ENCODE measurements at regions not wholly inside any gene's neighbourhood (a gene's known extent, or its start where the extent isn't known, plus 50 kb on each side); places are given as distances from the start of the nearest gene placed in this dataset.
"Not testable (repeated sequence)": the region's sequence is repeated elsewhere in the genome, so short reads cannot be mapped to it uniquely, and the experiment has no call there.

DNA sequence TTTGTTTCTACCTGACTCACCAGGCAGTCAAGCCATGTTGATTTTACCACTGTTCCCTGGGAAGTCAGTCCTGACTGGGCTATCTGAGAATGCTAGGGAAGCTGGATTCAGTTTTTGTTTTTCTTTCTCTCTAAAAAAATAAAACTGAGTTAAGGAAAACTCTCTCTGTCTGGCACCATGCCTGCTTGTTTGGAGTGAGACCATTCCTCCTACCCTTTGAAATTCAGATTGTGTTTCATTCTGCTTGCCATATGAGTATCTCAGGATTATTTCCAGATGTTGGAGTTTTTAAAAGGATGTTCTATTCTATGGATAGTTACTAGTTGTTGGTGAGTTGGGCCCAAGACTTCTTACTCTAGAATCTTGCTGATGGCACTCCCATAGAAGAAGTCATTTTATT, 1917.0 kb downstream of the LRRC4C start:
- Histone ChIP-seq H3K27me3 (no peaks in the 10 kb centered on the region), H3K27ac (no peak overlapping the region), H3K4me1 (no peaks in the 10 kb centered on the region), H3K36me3 (no peaks in the 10 kb centered on the region), H3K9me3 (no peaks in the 10 kb centered on the region), H3K4me3 (no peak overlapping the region)
- ATAC-seq (ENCODE audit: low FRiP score in 2 of 2), result no peak
- no peak for TF ChIP-seq POLR2A (IDR thresholded peaks at IDR 0.05)
- TF ChIP-seq, protein P1, sequence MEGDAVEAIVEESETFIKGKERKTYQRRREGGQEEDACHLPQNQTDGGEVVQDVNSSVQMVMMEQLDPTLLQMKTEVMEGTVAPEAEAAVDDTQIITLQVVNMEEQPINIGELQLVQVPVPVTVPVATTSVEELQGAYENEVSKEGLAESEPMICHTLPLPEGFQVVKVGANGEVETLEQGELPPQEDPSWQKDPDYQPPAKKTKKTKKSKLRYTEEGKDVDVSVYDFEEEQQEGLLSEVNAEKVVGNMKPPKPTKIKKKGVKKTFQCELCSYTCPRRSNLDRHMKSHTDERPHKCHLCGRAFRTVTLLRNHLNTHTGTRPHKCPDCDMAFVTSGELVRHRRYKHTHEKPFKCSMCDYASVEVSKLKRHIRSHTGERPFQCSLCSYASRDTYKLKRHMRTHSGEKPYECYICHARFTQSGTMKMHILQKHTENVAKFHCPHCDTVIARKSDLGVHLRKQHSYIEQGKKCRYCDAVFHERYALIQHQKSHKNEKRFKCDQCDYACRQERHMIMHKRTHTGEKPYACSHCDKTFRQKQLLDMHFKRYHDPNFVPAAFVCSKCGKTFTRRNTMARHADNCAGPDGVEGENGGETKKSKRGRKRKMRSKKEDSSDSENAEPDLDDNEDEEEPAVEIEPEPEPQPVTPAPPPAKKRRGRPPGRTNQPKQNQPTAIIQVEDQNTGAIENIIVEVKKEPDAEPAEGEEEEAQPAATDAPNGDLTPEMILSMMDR (IDR thresholded peaks at IDR 0.05), result no peak
- TF ChIP-seq POLR2AphosphoS5 (IDR thresholded peaks at IDR 0.05), result no peak
- TF ChIP-seq EP300 (IDR thresholded peaks at IDR 0.05), result no peak
- DNase-seq, result no peak

DNA sequence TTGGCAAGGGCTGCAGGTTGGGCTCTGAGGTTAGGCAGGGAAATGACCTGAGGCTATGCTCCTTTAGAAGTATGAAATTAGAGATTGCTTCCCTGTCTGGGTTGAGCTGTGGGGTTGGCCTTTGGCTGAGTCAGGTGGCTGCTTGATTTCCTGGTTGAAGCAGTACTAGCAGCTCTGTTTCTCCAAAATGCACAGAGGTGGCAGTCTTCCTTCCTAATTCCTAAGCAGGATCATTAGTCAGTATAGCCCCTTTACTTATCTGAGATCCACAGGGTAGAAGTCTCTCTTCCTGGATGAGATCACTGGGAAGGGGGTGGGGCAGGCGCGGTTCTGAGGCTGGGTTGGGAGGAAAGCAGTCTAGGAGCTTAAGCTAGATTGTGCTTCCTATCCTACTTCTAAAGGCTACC, 1917.5 kb downstream of the LRRC4C start:
- TF ChIP-seq POLR2A (IDR thresholded peaks at IDR 0.05) (no peak), EP300 (IDR thresholded peaks at IDR 0.05) (no peak), POLR2AphosphoS5 (IDR thresholded peaks at IDR 0.05) (no peak)
- TF ChIP-seq, protein P1 (IDR thresholded peaks at IDR 0.05), result no peak
- Histone ChIP-seq H3K4me1 (no peaks in the 10 kb centered on the region), H3K4me3 (no peak overlapping the region), H3K27me3 (no peaks in the 10 kb centered on the region), H3K36me3 (no peaks in the 10 kb centered on the region), H3K27ac (no peak overlapping the region), H3K9me3 (no peaks in the 10 kb centered on the region)
- no peak for ATAC-seq (ENCODE audit: low FRiP score in 2 of 2)
- 42 to 85% methylated on average over 2 of the region's 2 CpGs for WGBS, 2 donors
- no peak for DNase-seq

- not testable (repeated sequence) for H3K27ac ChIP-seq; H3K36me3 ChIP-seq; H3K4me3 ChIP-seq; H3K4me1 ChIP-seq; H3K27me3 ChIP-seq; ATAC-seq (ENCODE audit: low FRiP score in 2 of 2); H3K9me3 ChIP-seq
- DNase-seq, result peak in 1 of 2 donors; percentile 60
- 91% methylated on average over 8 of the region's 8 CpGs; no CpG with 5 or more reads in 1 of the 2 donors for WGBS, 2 donors
Observed at GRCh38 chr11:39536323-39536722, 1923.1 kb downstream of the LRRC4C start.

Measured in upper lobe of left lung (tissue), 6 donors.